Cardiac septum (tissue), 1 donor: ENCODE measurements at regions not wholly inside any gene's neighbourhood (a gene's known extent, or its start where the extent isn't known, plus 50 kb on each side); places are given as distances from the start of the nearest gene placed in this dataset.

Experiments used
- DNase-seq: peaks from one replicate; pipeline ENCODE4 v3.0.0-alpha.2; 2020; ENCODE audit warnings: low spot score
- intact Hi-C: fragments of 100-400 bp; cut with DNase I; formaldehyde crosslinking; loops from one replicate; pipeline ENCODE4 v1.14.0; 2022
- donor health status: DM: no; HTN: no; CAD: no.

- DNase-seq, result no peak
- intact Hi-C loops, result no loop called here
Measured at GRCh38 chr5:90020575-90021538, 388.7 kb downstream of the CETN3 start.

GRCh38 chr5:90017239-90017638, 392.3 kb downstream of the CETN3 start:
- DNase-seq, result no peak
- intact Hi-C loops, result no loop called here

- no peak for DNase-seq
- intact Hi-C loops, result no loop called here
Measured at GRCh38 chr5:90015584-90016018, 394.0 kb downstream of the CETN3 start.

- no peak for DNase-seq
- intact Hi-C loops, result no loop called here
Measured at GRCh38 chr5:90014420-90014819, 395.1 kb downstream of the CETN3 start.

- intact Hi-C loops, result no loop called here
- DNase-seq, result no peak
Measured at GRCh38 chr5:90000351-90000750, 409.2 kb downstream of the CETN3 start.

GRCh38 chr5:89998519-89999305, 410.8 kb downstream of the CETN3 start:
- intact Hi-C loops, result loop anchor here (10.0 kb wide), 1 partner anchor 266 kb away; no protein-coding TSS in a partner anchor
- no peak for DNase-seq

GRCh38 chr5:89996890-89997289, 412.7 kb downstream of the CETN3 start:
- DNase-seq, result no peak
- intact Hi-C loops, result loop anchor here (10.0 kb wide), 1 partner anchor 268 kb away; no protein-coding TSS in a partner anchor

- intact Hi-C loops, result loop anchor here (10.0 kb wide), 1 partner anchor 268 kb away; no protein-coding TSS in a partner anchor
- DNase-seq, result no peak
Measured at GRCh38 chr5:89996335-89996734, 413.2 kb downstream of the CETN3 start.

GRCh38 chr5:89994266-89994665, 415.3 kb downstream of the CETN3 start:
- no peak for DNase-seq
- intact Hi-C loops, result loop anchor here (10.0 kb wide), 1 partner anchor 271 kb away; no protein-coding TSS in a partner anchor

- intact Hi-C loops, result loop anchor here (10.0 kb wide), 1 partner anchor 273 kb away; no protein-coding TSS in a partner anchor
- DNase-seq, result no peak
Measured at GRCh38 chr5:89992201-89992600, 417.4 kb downstream of the CETN3 start.

GRCh38 chr5:89991592-89991991, 418.0 kb downstream of the CETN3 start:
- intact Hi-C loops, result loop anchor here (10.0 kb wide), 1 partner anchor 273 kb away; no protein-coding TSS in a partner anchor

GRCh38 chr5:89989776-89990175, 419.8 kb downstream of the CETN3 start:
- no peak for DNase-seq
- intact Hi-C loops, result loop anchor here (10.0 kb wide), 1 partner anchor 275 kb away; no protein-coding TSS in a partner anchor

More at GRCh38 chr5:89991592-89991991, 418.0 kb downstream of the CETN3 start:
- no peak for DNase-seq

- DNase-seq, result peak; percentile 56
Measured at GRCh38 chr5:89988998-89989655, 420.4 kb downstream of the CETN3 start.

GRCh38 chr5:89988129-89988810, 421.3 kb downstream of the CETN3 start:
- DNase-seq, result no peak
- intact Hi-C loops, result loop anchor here (1.0 kb wide), 1 partner anchor 55 kb away; no protein-coding TSS in a partner anchor

More at GRCh38 chr5:89988998-89989655, 420.4 kb downstream of the CETN3 start:
- intact Hi-C loops, result loop anchor here (1.0 kb wide), 1 partner anchor 56 kb away; no protein-coding TSS in a partner anchor

- no peak for DNase-seq
- intact Hi-C loops, result no loop called here
Measured at GRCh38 chr5:89983216-89983615, 426.3 kb downstream of the CETN3 start.

- intact Hi-C loops, result no loop called here
- no peak for DNase-seq
Measured at GRCh38 chr5:89981878-89982773, 427.4 kb downstream of the CETN3 start.

- DNase-seq, result no peak
- intact Hi-C loops, result no loop called here
Measured at GRCh38 chr5:89981021-89981420, 428.5 kb downstream of the CETN3 start.

GRCh38 chr5:89973516-89973915, 436.0 kb downstream of the CETN3 start:
- no peak for DNase-seq

More at GRCh38 chr5:89973516-89973915, 436.0 kb downstream of the CETN3 start:
- intact Hi-C loops, result no loop called here
